ENCODE measurements at regions not wholly inside any gene's neighbourhood (a gene's known extent, or its start where the extent isn't known, plus 50 kb on each side); places are given as distances from the start of the nearest gene placed in this dataset.

DNA sequence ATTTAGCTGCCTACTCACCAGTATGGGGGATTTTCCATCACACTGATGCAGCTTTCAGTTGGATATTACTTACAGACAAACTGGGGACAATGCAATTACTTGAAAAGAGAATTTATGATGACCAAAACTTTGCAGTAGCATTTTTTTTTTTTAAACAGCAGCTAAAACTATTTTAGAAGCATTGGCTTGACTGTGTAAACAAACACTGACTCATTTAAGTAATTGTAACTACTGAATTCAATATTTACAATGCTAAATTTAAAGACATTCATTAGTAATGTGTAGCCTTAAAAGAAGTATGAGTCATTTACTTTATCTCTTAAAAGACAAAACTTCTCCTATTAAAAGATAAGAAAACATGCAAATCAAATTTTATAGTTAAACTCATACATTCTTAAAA, 295.9 kb upstream of the FERMT1 start (continued):
- TF ChIP-seq, protein P1, sequence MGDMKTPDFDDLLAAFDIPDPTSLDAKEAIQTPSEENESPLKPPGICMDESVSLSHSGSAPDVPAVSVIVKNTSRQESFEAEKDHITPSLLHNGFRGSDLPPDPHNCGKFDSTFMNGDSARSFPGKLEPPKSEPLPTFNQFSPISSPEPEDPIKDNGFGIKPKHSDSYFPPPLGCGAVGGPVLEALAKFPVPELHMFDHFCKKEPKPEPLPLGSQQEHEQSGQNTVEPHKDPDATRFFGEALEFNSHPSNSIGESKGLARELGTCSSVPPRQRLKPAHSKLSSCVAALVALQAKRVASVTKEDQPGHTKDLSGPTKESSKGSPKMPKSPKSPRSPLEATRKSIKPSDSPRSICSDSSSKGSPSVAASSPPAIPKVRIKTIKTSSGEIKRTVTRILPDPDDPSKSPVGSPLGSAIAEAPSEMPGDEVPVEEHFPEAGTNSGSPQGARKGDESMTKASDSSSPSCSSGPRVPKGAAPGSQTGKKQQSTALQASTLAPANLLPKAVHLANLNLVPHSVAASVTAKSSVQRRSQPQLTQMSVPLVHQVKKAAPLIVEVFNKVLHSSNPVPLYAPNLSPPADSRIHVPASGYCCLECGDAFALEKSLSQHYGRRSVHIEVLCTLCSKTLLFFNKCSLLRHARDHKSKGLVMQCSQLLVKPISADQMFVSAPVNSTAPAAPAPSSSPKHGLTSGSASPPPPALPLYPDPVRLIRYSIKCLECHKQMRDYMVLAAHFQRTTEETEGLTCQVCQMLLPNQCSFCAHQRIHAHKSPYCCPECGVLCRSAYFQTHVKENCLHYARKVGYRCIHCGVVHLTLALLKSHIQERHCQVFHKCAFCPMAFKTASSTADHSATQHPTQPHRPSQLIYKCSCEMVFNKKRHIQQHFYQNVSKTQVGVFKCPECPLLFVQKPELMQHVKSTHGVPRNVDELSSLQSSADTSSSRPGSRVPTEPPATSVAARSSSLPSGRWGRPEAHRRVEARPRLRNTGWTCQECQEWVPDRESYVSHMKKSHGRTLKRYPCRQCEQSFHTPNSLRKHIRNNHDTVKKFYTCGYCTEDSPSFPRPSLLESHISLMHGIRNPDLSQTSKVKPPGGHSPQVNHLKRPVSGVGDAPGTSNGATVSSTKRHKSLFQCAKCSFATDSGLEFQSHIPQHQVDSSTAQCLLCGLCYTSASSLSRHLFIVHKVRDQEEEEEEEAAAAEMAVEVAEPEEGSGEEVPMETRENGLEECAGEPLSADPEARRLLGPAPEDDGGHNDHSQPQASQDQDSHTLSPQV (IDR thresholded peaks at IDR 0.05) = no peak
- TF ChIP-seq TCF3 (IDR thresholded peaks at IDR 0.05; ENCODE audit: borderline replicate concordance, insufficient read depth, low read depth, low read length) (no peak), ETV6 (conservative IDR thresholded peaks at IDR 0.05 in 1 of 2, IDR thresholded peaks at IDR 0.05 in 1 of 2; ENCODE audit: borderline replicate concordance in 1 of 2, low read depth in 1 of 2) (no peak), SREBF1 (IDR thresholded peaks at IDR 0.05; ENCODE audit: low read length) (no peak), SRF (IDR thresholded peaks at IDR 0.05; ENCODE audit: low read depth in 2 of 2, low read length in 2 of 2) (no peak), CBX3 (IDR thresholded peaks at IDR 0.05; ENCODE audit: borderline replicate concordance, low read depth) (no peak), POU2F2 (IDR thresholded peaks at IDR 0.05; ENCODE audit: borderline replicate concordance, low read depth, low read length) (no peak), CBX5 (IDR thresholded peaks at IDR 0.05; ENCODE audit: low read depth) (no peak), ZNF622 (IDR thresholded peaks at IDR 0.05) (no peak), JUNB (IDR thresholded peaks at IDR 0.05) (peak; percentile 72), POLR2AphosphoS2 (IDR thresholded peaks at IDR 0.05; ENCODE audit: low read depth, low read length) (no peak), SUZ12 (IDR thresholded peaks at IDR 0.05; ENCODE audit: unreplicated experiment) (no peak), GATAD2B (conservative IDR thresholded peaks at IDR 0.05; ENCODE audit: low read depth) (no peak), CHD4 (IDR thresholded peaks at IDR 0.05) (no peak), NBN (IDR thresholded peaks at IDR 0.05) (no peak), ZNF217 (IDR thresholded peaks at IDR 0.05) (no peak), ATF7 (IDR thresholded peaks at IDR 0.05; ENCODE audit: low read depth) (peak; percentile 53; the same call in 1 of the 2 replicates), SREBF2 (IDR thresholded peaks at IDR 0.05; ENCODE audit: low read length) (no peak)
- TF ChIP-seq, protein P2, sequence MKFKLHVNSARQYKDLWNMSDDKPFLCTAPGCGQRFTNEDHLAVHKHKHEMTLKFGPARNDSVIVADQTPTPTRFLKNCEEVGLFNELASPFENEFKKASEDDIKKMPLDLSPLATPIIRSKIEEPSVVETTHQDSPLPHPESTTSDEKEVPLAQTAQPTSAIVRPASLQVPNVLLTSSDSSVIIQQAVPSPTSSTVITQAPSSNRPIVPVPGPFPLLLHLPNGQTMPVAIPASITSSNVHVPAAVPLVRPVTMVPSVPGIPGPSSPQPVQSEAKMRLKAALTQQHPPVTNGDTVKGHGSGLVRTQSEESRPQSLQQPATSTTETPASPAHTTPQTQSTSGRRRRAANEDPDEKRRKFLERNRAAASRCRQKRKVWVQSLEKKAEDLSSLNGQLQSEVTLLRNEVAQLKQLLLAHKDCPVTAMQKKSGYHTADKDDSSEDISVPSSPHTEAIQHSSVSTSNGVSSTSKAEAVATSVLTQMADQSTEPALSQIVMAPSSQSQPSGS (IDR thresholded peaks at IDR 0.05; ENCODE audit: low read length) = peak; percentile 32; the same call in 1 of the 2 replicates
- TF ChIP-seq, protein P3, sequence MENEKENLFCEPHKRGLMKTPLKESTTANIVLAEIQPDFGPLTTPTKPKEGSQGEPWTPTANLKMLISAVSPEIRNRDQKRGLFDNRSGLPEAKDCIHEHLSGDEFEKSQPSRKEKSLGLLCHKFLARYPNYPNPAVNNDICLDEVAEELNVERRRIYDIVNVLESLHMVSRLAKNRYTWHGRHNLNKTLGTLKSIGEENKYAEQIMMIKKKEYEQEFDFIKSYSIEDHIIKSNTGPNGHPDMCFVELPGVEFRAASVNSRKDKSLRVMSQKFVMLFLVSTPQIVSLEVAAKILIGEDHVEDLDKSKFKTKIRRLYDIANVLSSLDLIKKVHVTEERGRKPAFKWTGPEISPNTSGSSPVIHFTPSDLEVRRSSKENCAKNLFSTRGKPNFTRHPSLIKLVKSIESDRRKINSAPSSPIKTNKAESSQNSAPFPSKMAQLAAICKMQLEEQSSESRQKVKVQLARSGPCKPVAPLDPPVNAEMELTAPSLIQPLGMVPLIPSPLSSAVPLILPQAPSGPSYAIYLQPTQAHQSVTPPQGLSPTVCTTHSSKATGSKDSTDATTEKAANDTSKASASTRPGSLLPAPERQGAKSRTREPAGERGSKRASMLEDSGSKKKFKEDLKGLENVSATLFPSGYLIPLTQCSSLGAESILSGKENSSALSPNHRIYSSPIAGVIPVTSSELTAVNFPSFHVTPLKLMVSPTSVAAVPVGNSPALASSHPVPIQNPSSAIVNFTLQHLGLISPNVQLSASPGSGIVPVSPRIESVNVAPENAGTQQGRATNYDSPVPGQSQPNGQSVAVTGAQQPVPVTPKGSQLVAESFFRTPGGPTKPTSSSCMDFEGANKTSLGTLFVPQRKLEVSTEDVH (IDR thresholded peaks at IDR 0.05; ENCODE audit: low read depth, partially characterized antibody) = no peak
- TF ChIP-seq, protein P4, sequence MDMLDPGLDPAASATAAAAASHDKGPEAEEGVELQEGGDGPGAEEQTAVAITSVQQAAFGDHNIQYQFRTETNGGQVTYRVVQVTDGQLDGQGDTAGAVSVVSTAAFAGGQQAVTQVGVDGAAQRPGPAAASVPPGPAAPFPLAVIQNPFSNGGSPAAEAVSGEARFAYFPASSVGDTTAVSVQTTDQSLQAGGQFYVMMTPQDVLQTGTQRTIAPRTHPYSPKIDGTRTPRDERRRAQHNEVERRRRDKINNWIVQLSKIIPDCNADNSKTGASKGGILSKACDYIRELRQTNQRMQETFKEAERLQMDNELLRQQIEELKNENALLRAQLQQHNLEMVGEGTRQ (IDR thresholded peaks at IDR 0.05; ENCODE audit: borderline replicate concordance, low read depth, low read length) = no peak

Measured in GM12878 (cell line).